GM12878 (cell line): ENCODE measurements at regions not wholly inside any gene's neighbourhood (a gene's known extent, or its start where the extent isn't known, plus 50 kb on each side); places are given as distances from the start of the nearest gene placed in this dataset.

Experiments used
- ASH2L ChIP-seq: fragments of 300-600, 200-600 bp; sonication (generic); IDR thresholded peaks from 2 replicates; pipeline ENCODE4 v1.6.1; 2017; ENCODE audit warnings: low read depth, mild to moderate bottlenecking, borderline replicate concordance
- BRCA1 ChIP-seq: IDR thresholded peaks from 2 replicates; pipeline ENCODE4 v1.6.1; 2011; ENCODE audit warnings: low read depth, low read length, improper control_type of control experiment
- CBX5 ChIP-seq: sonication (generic); IDR thresholded peaks from 2 replicates; pipeline ENCODE4 v1.6.1; 2016; ENCODE audit warnings: low read depth, moderate library complexity, mild to moderate bottlenecking, inconsistent platforms
- CTCF ChIP-seq, 3 experiments: IDR thresholded peaks in 2 of 3; conservative IDR thresholded peaks in 1 of 3; 2 replicates each; pipeline ENCODE4 v1.5.1; 2011; ENCODE audit warnings: low read depth in 3 of 3, low read length in 3 of 3, mild to moderate bottlenecking in 3 of 3, control low read depth in 2 of 3, moderate library complexity in 2 of 3, inconsistent platforms in 1 of 3, mixed read lengths in 1 of 3; ENCODE audit not compliant: control insufficient read depth in 2 of 3, insufficient read depth in 1 of 3; ENCODE audit errors: extremely low read depth in 1 of 3
- KDM1A ChIP-seq: fragments of 200-600 bp; sonication (generic); IDR thresholded peaks from 2 replicates; pipeline ENCODE4 v1.6.1; 2016; ENCODE audit warnings: borderline replicate concordance
- MXI1 ChIP-seq: fragments of 150-350 bp; IDR thresholded peaks from 2 replicates; pipeline ENCODE4 v1.6.1; 2011; ENCODE audit warnings: low read depth, mild to moderate bottlenecking, inconsistent platforms, low read length, improper control_type of control experiment
- MYC ChIP-seq: IDR thresholded peaks from 2 replicates; pipeline ENCODE4 v1.6.1; 2011; ENCODE audit warnings: mild to moderate bottlenecking, low read length, moderate library complexity, inconsistent platforms; ENCODE audit not compliant: insufficient read depth, insufficient replicate concordance, insufficient read length, severe bottlenecking
- POLR2AphosphoS5 ChIP-seq: IDR thresholded peaks from 2 replicates; pipeline ENCODE4 v1.6.1; 2011; ENCODE audit warnings: mild to moderate bottlenecking, low read length, inconsistent platforms
- RCOR1 ChIP-seq: conservative IDR thresholded peaks from 2 replicates; pipeline ENCODE4 v1.6.1; 2012; ENCODE audit warnings: low read depth, low read length, improper control_type of control experiment
- USF2 ChIP-seq: IDR thresholded peaks from 2 replicates; pipeline ENCODE4 v1.6.1; 2011; ENCODE audit warnings: low read depth, low read length, improper control_type of control experiment, borderline replicate concordance
- ZBED1 ChIP-seq: IDR thresholded peaks from 2 replicates; pipeline ENCODE4 v1.6.1; 2016; ENCODE audit warnings: borderline replicate concordance

- TF ChIP-seq ASH2L = no peak
- TF ChIP-seq CTCF (IDR thresholded peaks at IDR 0.05 in 2 of 3, conservative IDR thresholded peaks at IDR 0.05 in 1 of 3; ENCODE audit: control insufficient read depth in 2 of 3, extremely low read depth in 1 of 3, insufficient read depth in 1 of 3, low read depth in 3 of 3, low read length in 3 of 3) = no peak
- no peak for TF ChIP-seq KDM1A
- no peak for TF ChIP-seq BRCA1
- no peak for TF ChIP-seq USF2
- TF ChIP-seq CBX5 = no peak
- TF ChIP-seq RCOR1 = no peak
- no peak for TF ChIP-seq POLR2AphosphoS5
- no peak for TF ChIP-seq MYC
- no peak for TF ChIP-seq ZBED1
- TF ChIP-seq MXI1 = no peak
Measured at GRCh38 chr6:159098636-159099106, 53.9 kb upstream of the TAGAP start.
